ENCODE measurements at regions not wholly inside any gene's neighbourhood (a gene's known extent, or its start where the extent isn't known, plus 50 kb on each side); places are given as distances from the start of the nearest gene placed in this dataset.

GRCh38 chr18:2201036-2201600 is 370.2 kb downstream of the METTL4 start:
- DNase-seq (ENCODE audit: low spot score, unreplicated experiment): no peak
- no peak for TF ChIP-seq CTCF (IDR thresholded peaks at IDR 0.05; ENCODE audit: unreplicated experiment)
- Mint-ChIP-seq H3K36me3 (ENCODE audit: insufficient read depth) (no peaks in the 10 kb centered on the region), H3K27ac (no peak overlapping the region), H3K4me1 (ENCODE audit: low read depth) (no peaks in the 10 kb centered on the region), H3K27me3 (no peaks in the 10 kb centered on the region), H3K4me3 (ENCODE audit: low read depth) (no peak overlapping the region), H3K9me3 (ENCODE audit: low read depth) (no peaks in the 10 kb centered on the region)

DNA sequence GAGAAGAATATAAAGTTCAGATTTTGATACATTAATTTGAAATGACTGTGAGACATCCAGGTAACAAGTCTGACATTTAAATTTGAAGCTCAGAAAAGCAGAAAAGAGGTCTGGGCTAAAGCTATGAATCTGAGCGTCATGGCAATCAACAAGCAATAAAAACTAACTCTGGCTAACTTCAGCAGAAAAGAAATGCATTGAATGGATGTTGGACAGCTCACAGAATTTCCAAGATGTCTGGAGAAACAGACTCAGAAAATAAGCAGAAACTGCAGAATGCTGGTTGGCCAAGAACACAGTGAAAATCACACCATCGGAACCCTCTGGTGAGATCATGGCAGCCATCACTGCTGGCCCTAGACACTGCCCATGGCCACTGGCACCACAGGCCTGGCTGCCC is 366.6 kb downstream of the METTL4 start:
- no peak for DNase-seq (ENCODE audit: low spot score, unreplicated experiment)
- H3K9me3 Mint-ChIP-seq (ENCODE audit: low read depth): no peaks in the 10 kb centered on the region
- H3K27me3 Mint-ChIP-seq: no peaks in the 10 kb centered on the region
- no peak overlapping the region for H3K4me3 Mint-ChIP-seq (ENCODE audit: low read depth)
- no peaks in the 10 kb centered on the region for H3K36me3 Mint-ChIP-seq (ENCODE audit: insufficient read depth)
- no peak for TF ChIP-seq CTCF (IDR thresholded peaks at IDR 0.05; ENCODE audit: unreplicated experiment)
- H3K27ac Mint-ChIP-seq: no peak overlapping the region
- H3K4me1 Mint-ChIP-seq (ENCODE audit: low read depth): no peaks in the 10 kb centered on the region

DNA sequence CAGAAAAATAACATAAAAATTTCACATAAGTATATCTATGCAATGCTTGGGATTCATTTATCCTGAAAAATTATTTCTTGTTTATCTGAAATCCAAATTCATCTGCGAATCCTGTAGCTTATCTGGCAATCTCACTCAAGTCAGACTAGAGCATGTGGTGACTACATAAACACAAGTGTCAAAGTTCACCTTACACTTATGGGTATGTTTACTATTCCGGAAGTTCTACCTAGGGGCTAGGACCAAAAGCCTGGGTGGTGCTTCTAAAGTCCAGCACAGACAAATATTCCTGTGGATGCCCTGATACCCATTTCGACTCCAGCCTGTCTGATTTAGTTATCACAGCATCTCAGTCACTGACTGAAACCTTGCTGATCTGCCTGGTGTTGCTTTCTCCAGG is 364.0 kb downstream of the METTL4 start:
- Mint-ChIP-seq H3K4me3 (ENCODE audit: low read depth) (no peak overlapping the region), H3K9me3 (ENCODE audit: low read depth) (no peaks in the 10 kb centered on the region), H3K4me1 (ENCODE audit: low read depth) (no peaks in the 10 kb centered on the region), H3K27ac (no peak overlapping the region), H3K36me3 (ENCODE audit: insufficient read depth) (no peaks in the 10 kb centered on the region), H3K27me3 (no peaks in the 10 kb centered on the region)
- TF ChIP-seq CTCF (IDR thresholded peaks at IDR 0.05; ENCODE audit: unreplicated experiment): no peak
- DNase-seq (ENCODE audit: low spot score, unreplicated experiment): no peak

GRCh38 chr18:2212598-2213205 is 358.6 kb downstream of the METTL4 start:
- H3K27me3 Mint-ChIP-seq: no peaks in the 10 kb centered on the region
- peaks cover 11% of the 10 kb centered on the region for H3K9me3 Mint-ChIP-seq (ENCODE audit: low read depth)
- H3K4me1 Mint-ChIP-seq (ENCODE audit: low read depth): no peaks in the 10 kb centered on the region
- TF ChIP-seq CTCF (IDR thresholded peaks at IDR 0.05; ENCODE audit: unreplicated experiment): no peak
- H3K4me3 Mint-ChIP-seq (ENCODE audit: low read depth): no peak overlapping the region
- no peak overlapping the region for H3K27ac Mint-ChIP-seq
- no peak for DNase-seq (ENCODE audit: low spot score, unreplicated experiment)
- H3K36me3 Mint-ChIP-seq (ENCODE audit: insufficient read depth): no peaks in the 10 kb centered on the region

- Mint-ChIP-seq H3K4me1 (ENCODE audit: low read depth) (no peaks in the 10 kb centered on the region), H3K4me3 (ENCODE audit: low read depth) (no peak overlapping the region), H3K36me3 (ENCODE audit: insufficient read depth) (no peaks in the 10 kb centered on the region), H3K27ac (no peak overlapping the region), H3K27me3 (no peaks in the 10 kb centered on the region), H3K9me3 (ENCODE audit: low read depth) (peaks cover 11% of the 10 kb centered on the region)
- no peak for DNase-seq (ENCODE audit: low spot score, unreplicated experiment)
- no peak for TF ChIP-seq CTCF (IDR thresholded peaks at IDR 0.05; ENCODE audit: unreplicated experiment)
Measured at GRCh38 chr18:2213905-2214304, 357.4 kb downstream of the METTL4 start.
